OCI-LY1 (cell line): ENCODE measurements at regions not wholly inside any gene's neighbourhood (a gene's known extent, or its start where the extent isn't known, plus 50 kb on each side); places are given as distances from the start of the nearest gene placed in this dataset.

Source experiments
- H2AFZ ChIP-seq: fragments of 200-600 bp; sonication (generic), shearing (Covaris generic); 2 replicates; pipeline ENCODE4 v1.6.0; 2014; ENCODE audit warnings: antibody characterized with exemption, mild to moderate bottlenecking, low read length
- H3F3A ChIP-seq: fragments of 200-600 bp; sonication (generic), shearing (Covaris generic); 2 replicates; pipeline ENCODE4 v1.6.0; 2014; ENCODE audit warnings: mild to moderate bottlenecking, antibody characterized with exemption, low read length, moderate library complexity; ENCODE audit not compliant: insufficient read depth
- H3K27ac ChIP-seq: fragments of 200-600 bp; sonication (generic); 2 replicates; pipeline ENCODE4 v1.5.1; 2014; ENCODE audit warnings: low read length, mixed run types, mild to moderate bottlenecking, low read depth; ENCODE audit not compliant: poor library complexity, severe bottlenecking
- H3K27me3 ChIP-seq: fragments of 200-600 bp; sonication (generic); 2 replicates; pipeline ENCODE4 v1.6.0; 2014; ENCODE audit warnings: antibody characterized with exemption, mild to moderate bottlenecking, low read length, moderate library complexity; ENCODE audit not compliant: insufficient read depth
- H3K36me3 ChIP-seq: fragments of 200-600 bp; sonication (generic); 2 replicates; pipeline ENCODE4 v1.6.1; 2014; ENCODE audit warnings: mild to moderate bottlenecking, antibody characterized with exemption, low read length, moderate library complexity, mixed read lengths; ENCODE audit not compliant: insufficient read depth
- H3K4me1 ChIP-seq: fragments of 200-600 bp; sonication (generic); 2 replicates; pipeline ENCODE4 v1.5.1; 2014; ENCODE audit warnings: mild to moderate bottlenecking, low read length, moderate library complexity; ENCODE audit not compliant: insufficient read depth, severe bottlenecking
- H3K4me2 ChIP-seq: fragments of 200-600 bp; sonication (generic), shearing (Covaris generic); 2 replicates; pipeline ENCODE4 v1.6.1; 2014; ENCODE audit warnings: low read length
- H3K4me3 ChIP-seq: fragments of 200-600 bp; sonication (generic); 2 replicates; pipeline ENCODE4 v1.5.1; 2014; ENCODE audit warnings: low read length, low read depth, mild to moderate bottlenecking, mixed read lengths; ENCODE audit not compliant: poor library complexity, severe bottlenecking
- H3K79me2 ChIP-seq: fragments of 200-600 bp; shearing (Covaris generic); 2 replicates; pipeline ENCODE4 v1.6.1; 2016; ENCODE audit warnings: mixed run types, low read length, mixed read lengths; ENCODE audit not compliant: insufficient read depth
- H3K9ac ChIP-seq: fragments of 200-600 bp; sonication (generic), shearing (Covaris generic); 2 replicates; pipeline ENCODE4 v1.6.1; 2014; ENCODE audit warnings: mild to moderate bottlenecking, low read length, mixed read lengths
- H3K9me2 ChIP-seq: fragments of 200-600 bp; sonication (generic), shearing (Covaris generic); 2 replicates; pipeline ENCODE4 v1.6.1; 2014; ENCODE audit warnings: low read depth, mild to moderate bottlenecking, low read length, mixed read lengths
- H3K9me3 ChIP-seq: fragments of 200-600 bp; shearing (Covaris generic); 2 replicates; pipeline ENCODE4 v1.6.1; 2014; ENCODE audit warnings: low read length, mixed read lengths
- H4K20me1 ChIP-seq: fragments of 200-600 bp; sonication (generic), shearing (Covaris generic); 2 replicates; pipeline ENCODE4 v1.6.0; 2016; ENCODE audit warnings: mild to moderate bottlenecking, low read length; ENCODE audit not compliant: insufficient read depth
- CTCF ChIP-seq: fragments of 200-600 bp; sonication (generic), shearing (Covaris generic); IDR thresholded peaks from 2 replicates; pipeline ENCODE4 v1.5.1; 2017; ENCODE audit warnings: mild to moderate bottlenecking, antibody characterized with exemption, low read length, moderate library complexity, mixed read lengths
- EZH2 ChIP-seq: fragments of 200-600 bp; sonication (generic), shearing (Covaris generic); IDR thresholded peaks from 2 replicates; pipeline ENCODE4 v1.8.0; 2017; ENCODE audit warnings: borderline replicate concordance, mixed run types, mild to moderate bottlenecking, antibody characterized with exemption, low read length, moderate library complexity, mixed read lengths

DNA sequence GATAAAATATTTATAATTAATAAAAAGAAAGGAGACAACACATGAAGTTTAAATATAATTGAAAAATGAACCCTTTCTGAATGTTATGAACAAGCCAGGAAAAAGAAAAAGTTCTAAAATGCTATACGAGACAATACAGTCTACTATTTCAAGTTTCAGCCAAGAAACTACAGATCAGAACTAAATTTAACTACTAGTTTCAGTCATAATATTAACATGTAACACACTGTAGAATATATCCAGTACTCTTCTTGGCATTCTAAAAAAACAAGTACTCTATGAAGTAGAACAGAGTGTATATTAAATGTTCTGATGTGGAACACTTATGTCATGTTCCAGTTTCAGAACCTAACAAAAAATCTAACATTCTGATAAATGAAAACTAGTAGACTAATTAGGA lies 679.7 kb downstream of the FAT4 start:
- Histone ChIP-seq H3K4me1 (no peaks in the 10 kb centered on the region), H3K4me2 (no peak overlapping the region), H3F3A (no peaks in the 10 kb centered on the region), H4K20me1 (no peaks in the 10 kb centered on the region), H2AFZ (no peak overlapping the region), H3K9me2 (no peaks in the 10 kb centered on the region), H3K27me3 (no peaks in the 10 kb centered on the region), H3K79me2 (no peaks in the 10 kb centered on the region), H3K36me3 (no peaks in the 10 kb centered on the region), H3K9ac (no peak overlapping the region), H3K9me3 (no peaks in the 10 kb centered on the region), H3K27ac (no peak overlapping the region), H3K4me3 (no peak overlapping the region)
- TF ChIP-seq EZH2 (no peak), CTCF (no peak)

DNA sequence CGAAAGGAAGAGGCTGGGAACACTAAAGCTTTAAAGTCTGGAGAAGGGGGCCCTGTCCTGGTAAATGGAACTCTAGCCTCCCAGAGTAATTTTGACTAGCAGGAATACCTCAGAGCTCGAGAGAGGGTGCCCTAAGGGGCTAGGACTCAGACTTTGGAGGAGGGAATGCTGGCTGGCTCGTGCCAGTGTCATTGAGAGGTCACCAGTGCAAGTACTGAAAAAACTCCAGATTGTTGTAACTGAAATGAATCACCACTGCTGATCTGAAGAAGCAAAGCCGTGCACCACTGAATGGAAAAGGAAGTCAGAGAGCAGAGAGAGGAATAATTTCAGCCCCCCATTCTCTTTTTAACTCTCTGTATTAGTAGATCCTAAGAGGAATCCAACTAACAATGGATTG lies 690.2 kb downstream of the FAT4 start:
- Histone ChIP-seq H3K9me3 (no peaks in the 10 kb centered on the region), H2AFZ (no peak overlapping the region), H3F3A (no peaks in the 10 kb centered on the region), H3K9ac (no peak overlapping the region), H3K9me2 (no peaks in the 10 kb centered on the region), H4K20me1 (no peaks in the 10 kb centered on the region), H3K4me1 (no peaks in the 10 kb centered on the region), H3K27me3 (no peaks in the 10 kb centered on the region), H3K36me3 (no peaks in the 10 kb centered on the region), H3K4me2 (no peak overlapping the region), H3K27ac (no peak overlapping the region), H3K79me2 (no peaks in the 10 kb centered on the region), H3K4me3 (no peak overlapping the region)
- no peak for TF ChIP-seq CTCF
- no peak for TF ChIP-seq EZH2

GRCh38 chr4:126007142-126007541 lies 692.4 kb downstream of the FAT4 start:
- Histone ChIP-seq H3K79me2 (no peaks in the 10 kb centered on the region), H4K20me1 (no peaks in the 10 kb centered on the region), H3K4me1 (no peaks in the 10 kb centered on the region), H2AFZ (no peak overlapping the region), H3K9me2 (no peaks in the 10 kb centered on the region), H3K9me3 (no peaks in the 10 kb centered on the region), H3K27me3 (no peaks in the 10 kb centered on the region), H3K36me3 (no peaks in the 10 kb centered on the region), H3K9ac (no peak overlapping the region), H3K4me2 (no peak overlapping the region), H3K27ac (no peak overlapping the region), H3K4me3 (no peak overlapping the region), H3F3A (no peaks in the 10 kb centered on the region)
- no peak for TF ChIP-seq CTCF
- no peak for TF ChIP-seq EZH2
